PC-9 (cell line): ENCODE measurements at regions not wholly inside any gene's neighbourhood (a gene's known extent, or its start where the extent isn't known, plus 50 kb on each side); places are given as distances from the start of the nearest gene placed in this dataset.

ENCODE experiments used
- BruUV-seq: library from RNA; stranded (reverse); fragments of 400-500 nt; replicated peaks from 2 replicates; lab custom pipeline; 2021; lab: Mats Ljungman, UMichigan
- CTCF ChIA-PET: fragments of 300-600 bp; sonication (Branson Sonifier 250); formaldehyde crosslinking; loops from one replicate; lab custom pipeline; 2022; ENCODE audit warnings: antibody characterized with exemption; lab: Charles Lee
- POLR2A ChIA-PET: fragments of 300-600 bp; sonication (Branson Sonifier 250); formaldehyde crosslinking; loops from one replicate; lab custom pipeline; 2022; ENCODE audit warnings: antibody characterized with exemption; ENCODE audit not compliant: unreplicated experiment; lab: Charles Lee
- DNase-seq, 2 experiments: peaks; one replicate each; pipeline versions ENCODE4 v3.0.0 to v3.0.0-alpha.2; 2015 to 2022; ENCODE audit warnings: mixed read lengths in 1 of 2
- H2AFZ ChIP-seq: fragments of 200-600 bp; sonication (generic); 2 replicates; pipeline ENCODE4 v1.8.1; 2017; ENCODE audit warnings: antibody characterized with exemption
- H3F3A ChIP-seq: fragments of 200-600 bp; sonication (generic); 2 replicates; pipeline ENCODE4 v1.8.1; 2017; ENCODE audit warnings: antibody characterized with exemption, mild to moderate bottlenecking, low read depth; ENCODE audit not compliant: insufficient read depth
- H3K27ac ChIP-seq: fragments of 200-600 bp; sonication (generic); 2 replicates; pipeline ENCODE4 v1.6.1; 2016; ENCODE audit warnings: mixed run types
- H3K27me3 ChIP-seq: fragments of 200-600 bp; sonication (generic); 2 replicates; pipeline ENCODE4 v1.6.1; 2016; ENCODE audit warnings: low read depth, mixed run types; ENCODE audit not compliant: insufficient read depth
- H3K36me3 ChIP-seq: fragments of 200-600 bp; sonication (generic); 2 replicates; pipeline ENCODE4 v1.6.1; 2016; ENCODE audit warnings: low read depth, mixed run types
- H3K4me1 ChIP-seq: fragments of 200-600 bp; sonication (generic); replicated peaks from 2 replicates; pipeline ENCODE4 v1.6.1; 2016; ENCODE audit warnings: mixed run types; ENCODE audit not compliant: insufficient read depth
- H3K4me2 ChIP-seq: fragments of 200-600 bp; sonication (generic); 2 replicates; pipeline ENCODE4 v1.6.1; 2017; ENCODE audit warnings: mixed run types
- H3K4me3 ChIP-seq: fragments of 200-600 bp; sonication (generic); 2 replicates; pipeline ENCODE4 v1.6.1; 2016; ENCODE audit warnings: mixed run types
- H3K79me2 ChIP-seq: fragments of 200-600 bp; sonication (generic); 2 replicates; pipeline ENCODE4 v1.6.1; 2017; ENCODE audit warnings: low read depth, mixed run types
- H3K9me2 ChIP-seq: fragments of 200-600 bp; sonication (generic); 2 replicates; pipeline ENCODE4 v1.8.1; 2017; ENCODE audit warnings: mild to moderate bottlenecking; ENCODE audit not compliant: insufficient read depth
- H3K9me3 ChIP-seq: fragments of 200-600 bp; sonication (generic); 2 replicates; pipeline ENCODE4 v1.8.1; 2016; ENCODE audit warnings: low read depth; ENCODE audit not compliant: insufficient read depth
- H4K20me1 ChIP-seq: fragments of 200-600 bp; sonication (generic); 2 replicates; pipeline ENCODE4 v1.8.1; 2017; ENCODE audit not compliant: insufficient read depth
- CTCF ChIP-seq: fragments of 200-600 bp; sonication (generic); conservative IDR thresholded peaks from 2 replicates; pipeline ENCODE4 v1.6.1; 2017; ENCODE audit warnings: mixed run types, antibody characterized with exemption, mild to moderate bottlenecking, moderate library complexity
- EZH2 ChIP-seq: fragments of 200-600 bp; sonication (generic); IDR thresholded peaks from 2 replicates; pipeline ENCODE4 v1.8.0; 2017; ENCODE audit warnings: antibody characterized with exemption, low read depth
- intact Hi-C: fragments of 100-400 bp; cut with micrococcal nuclease; formaldehyde crosslinking; loops from one replicate; pipeline ENCODE4 v1.10.0; 2022; ENCODE audit not compliant: unreplicated experiment

- intact Hi-C loops: no loop called here
- H3K27ac ChIP-seq: no peak overlapping the region
- no peaks in the 10 kb centered on the region for H3K79me2 ChIP-seq
- H3F3A ChIP-seq: peaks cover 8% of the 10 kb centered on the region
- H3K27me3 ChIP-seq: no peaks in the 10 kb centered on the region
- BruUV-seq: no TSS peak
- H3K9me2 ChIP-seq: no peaks in the 10 kb centered on the region
- peaks cover 32% of the 10 kb centered on the region for H3K4me1 ChIP-seq
- ChIA-PET POLR2A (interaction anchor here (0.7 kb wide), 1 partner anchor 108 kb away, joined by 5 read pairs; no protein-coding TSS in a partner anchor), CTCF (no interaction called here)
- 0 out of 2 replicates have a peak overlapping the region, but pooled peaks have one; percentile 1 for H3K4me2 ChIP-seq
- peak in 1 of 2 experiments; percentile 40 for DNase-seq
- no peak for TF ChIP-seq EZH2
- no peak for TF ChIP-seq CTCF
- no peaks in the 10 kb centered on the region for H3K9me3 ChIP-seq
- H3K4me3 ChIP-seq: no peak overlapping the region
- no peak overlapping the region for H2AFZ ChIP-seq
- H3K36me3 ChIP-seq: no peaks in the 10 kb centered on the region
- no peaks in the 10 kb centered on the region for H4K20me1 ChIP-seq
These were observed 118.7 kb upstream of the TAF11L2 start for GRCh38 chr5:17379100-17379951.

GRCh38 chr5:17381932-17382331, 116.1 kb upstream of the TAF11L2 start:
- Histone ChIP-seq H3K4me2 (no peak overlapping the region), H3K4me3 (no peak overlapping the region), H3K27me3 (no peaks in the 10 kb centered on the region; the same call in 1 of the 2 replicates), H3K9me3 (no peaks in the 10 kb centered on the region), H3K9me2 (no peaks in the 10 kb centered on the region), H3K79me2 (no peaks in the 10 kb centered on the region), H3K36me3 (no peaks in the 10 kb centered on the region), H3K27ac (no peak overlapping the region), H4K20me1 (no peaks in the 10 kb centered on the region), H3F3A (peaks cover 8% of the 10 kb centered on the region), H3K4me1 (peaks cover 21% of the 10 kb centered on the region), H2AFZ (no peak overlapping the region)
- ChIA-PET CTCF (no interaction called here), POLR2A (no interaction called here)
- no peak for TF ChIP-seq EZH2
- TF ChIP-seq CTCF: no peak
- no TSS peak for BruUV-seq
- no peak for DNase-seq
- intact Hi-C loops: no loop called here

GRCh38 chr5:17383526-17383925, 114.5 kb upstream of the TAF11L2 start:
- no TSS peak for BruUV-seq
- no peak for DNase-seq
- intact Hi-C loops: no loop called here
- H3K4me1 ChIP-seq: peaks cover 21% of the 10 kb centered on the region
- H3K9me3 ChIP-seq: no peaks in the 10 kb centered on the region
- no peak overlapping the region for H3K27ac ChIP-seq
- ChIA-PET POLR2A (no interaction called here), CTCF (no interaction called here)
- peaks cover 8% of the 10 kb centered on the region for H3F3A ChIP-seq
- no peak overlapping the region for H2AFZ ChIP-seq
- no peak overlapping the region for H3K4me2 ChIP-seq
- no peaks in the 10 kb centered on the region for H3K36me3 ChIP-seq
- no peaks in the 10 kb centered on the region; the same call in 1 of the 2 replicates for H3K27me3 ChIP-seq
- no peaks in the 10 kb centered on the region for H4K20me1 ChIP-seq
- TF ChIP-seq EZH2 (no peak), CTCF (no peak)
- no peaks in the 10 kb centered on the region for H3K9me2 ChIP-seq
- H3K79me2 ChIP-seq: no peaks in the 10 kb centered on the region
- no peak overlapping the region for H3K4me3 ChIP-seq
